HUES6 (cell line): ENCODE measurements at regions not wholly inside any gene's neighbourhood (a gene's known extent, or its start where the extent isn't known, plus 50 kb on each side); places are given as distances from the start of the nearest gene placed in this dataset.

ENCODE experiments used
- H3K27ac ChIP-seq: 2 replicates; pipeline ENCODE4 v1.7.0; 2013; ENCODE audit warnings: low read depth, mild to moderate bottlenecking, low read length, inconsistent platforms
- H3K27me3 ChIP-seq: 2 replicates; pipeline ENCODE4 v1.6.1; 2013; ENCODE audit warnings: low read length; ENCODE audit not compliant: control insufficient read depth, insufficient read depth
- H3K36me3 ChIP-seq: 2 replicates; pipeline ENCODE4 v1.6.1; 2013; ENCODE audit warnings: low read length; ENCODE audit not compliant: control insufficient read depth, insufficient read depth
- H3K4me1 ChIP-seq: 2 replicates; pipeline ENCODE4 v1.6.1; 2013; ENCODE audit warnings: low read length; ENCODE audit not compliant: control insufficient read depth, insufficient read depth
- H3K4me3 ChIP-seq: 2 replicates; pipeline ENCODE4 v1.5.1; 2013; ENCODE audit warnings: low read depth, low read length
- H3K9ac ChIP-seq: one replicate; pipeline ENCODE4 v1.6.1; 2013; ENCODE audit warnings: mild to moderate bottlenecking, low read length
- H3K9me3 ChIP-seq: 2 replicates; pipeline ENCODE4 v1.6.1; 2013; ENCODE audit warnings: low read depth, low read length; ENCODE audit not compliant: control insufficient read depth, insufficient read depth

- Histone ChIP-seq H3K36me3 (no peaks in the 10 kb centered on the region), H3K27me3 (no peaks in the 10 kb centered on the region), H3K27ac (no peak overlapping the region), H3K4me3 (no peak overlapping the region), H3K4me1 (no peaks in the 10 kb centered on the region), H3K9ac (no peak overlapping the region), H3K9me3 (peaks cover 5% of the 10 kb centered on the region)
Observed at GRCh38 chr6:169024047-169024660, 229.5 kb downstream of the THBS2 start.

DNA sequence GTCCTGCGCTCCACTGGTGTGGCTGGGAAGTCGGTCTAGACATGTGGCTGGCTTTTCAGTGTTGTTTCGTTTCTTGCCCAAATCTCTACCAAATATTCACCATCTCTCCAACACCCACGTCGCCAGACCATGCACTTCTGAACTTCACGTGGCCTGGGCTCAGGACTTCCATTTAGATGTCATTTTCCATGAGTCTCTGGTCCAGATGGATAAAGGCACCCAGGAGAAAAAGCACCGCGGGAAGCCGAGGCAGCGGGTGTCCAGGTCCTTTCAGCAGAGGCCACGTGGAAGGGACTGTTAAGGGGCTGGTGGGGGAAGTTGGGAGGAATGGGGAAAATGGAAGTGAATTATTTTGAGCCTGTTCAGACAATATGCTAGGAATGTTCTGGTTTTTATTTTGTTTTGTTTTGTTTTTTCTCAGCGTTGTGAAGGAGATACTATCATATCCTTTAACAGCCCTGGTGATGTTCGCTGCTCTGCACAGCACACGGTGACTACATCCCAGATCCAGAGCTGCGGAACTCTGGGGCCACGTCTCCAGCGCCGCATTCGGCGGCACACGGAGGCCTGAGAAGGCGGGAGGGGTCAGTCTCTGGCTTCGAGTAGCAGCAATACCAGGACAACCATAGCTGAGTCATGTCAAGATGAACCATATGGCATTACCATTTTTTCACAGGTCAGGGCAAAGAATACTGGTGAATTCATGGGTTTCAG lies 230.3 kb downstream of the THBS2 start:
- Histone ChIP-seq H3K4me1 (no peaks in the 10 kb centered on the region), H3K4me3 (no peak overlapping the region), H3K9me3 (peaks cover 5% of the 10 kb centered on the region), H3K27ac (no peak overlapping the region), H3K27me3 (no peaks in the 10 kb centered on the region), H3K36me3 (no peaks in the 10 kb centered on the region), H3K9ac (no peak overlapping the region)

GRCh38 chr6:169022079-169022478 lies 231.6 kb downstream of the THBS2 start:
- H3K27me3 ChIP-seq, result no peaks in the 10 kb centered on the region

DNA sequence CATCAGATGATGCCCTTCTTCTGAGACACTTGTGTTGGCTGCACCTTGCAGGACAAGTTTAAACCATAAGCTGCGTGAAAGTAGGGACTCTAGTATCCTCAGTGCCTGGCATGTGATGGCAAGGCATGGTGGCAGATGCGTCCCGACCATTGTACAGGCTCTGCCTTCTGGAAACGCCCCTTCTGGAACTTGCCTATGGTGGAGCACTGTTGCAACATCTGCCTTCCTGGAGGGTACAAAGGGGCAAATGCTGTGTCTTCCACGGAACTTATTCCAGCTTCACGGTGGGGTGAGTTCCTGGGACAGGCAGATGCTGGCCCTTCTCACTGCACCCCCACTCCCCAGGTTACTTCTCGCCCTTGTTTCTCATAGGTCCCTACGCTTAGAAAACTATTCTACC lies 232.8 kb downstream of the THBS2 start:
- no peak overlapping the region for H3K9ac ChIP-seq
- peaks cover 21% of the 10 kb centered on the region for H3K9me3 ChIP-seq
- no peaks in the 10 kb centered on the region for H3K4me1 ChIP-seq
- H3K36me3 ChIP-seq, result no peaks in the 10 kb centered on the region
- no peak overlapping the region for H3K27ac ChIP-seq
- no peak overlapping the region for H3K4me3 ChIP-seq
- no peaks in the 10 kb centered on the region for H3K27me3 ChIP-seq

More at GRCh38 chr6:169022079-169022478, 231.6 kb downstream of the THBS2 start:
- Histone ChIP-seq H3K4me3 (no peak overlapping the region), H3K27ac (no peak overlapping the region), H3K36me3 (no peaks in the 10 kb centered on the region), H3K4me1 (no peaks in the 10 kb centered on the region), H3K9ac (no peak overlapping the region), H3K9me3 (peaks cover 12% of the 10 kb centered on the region)

DNA sequence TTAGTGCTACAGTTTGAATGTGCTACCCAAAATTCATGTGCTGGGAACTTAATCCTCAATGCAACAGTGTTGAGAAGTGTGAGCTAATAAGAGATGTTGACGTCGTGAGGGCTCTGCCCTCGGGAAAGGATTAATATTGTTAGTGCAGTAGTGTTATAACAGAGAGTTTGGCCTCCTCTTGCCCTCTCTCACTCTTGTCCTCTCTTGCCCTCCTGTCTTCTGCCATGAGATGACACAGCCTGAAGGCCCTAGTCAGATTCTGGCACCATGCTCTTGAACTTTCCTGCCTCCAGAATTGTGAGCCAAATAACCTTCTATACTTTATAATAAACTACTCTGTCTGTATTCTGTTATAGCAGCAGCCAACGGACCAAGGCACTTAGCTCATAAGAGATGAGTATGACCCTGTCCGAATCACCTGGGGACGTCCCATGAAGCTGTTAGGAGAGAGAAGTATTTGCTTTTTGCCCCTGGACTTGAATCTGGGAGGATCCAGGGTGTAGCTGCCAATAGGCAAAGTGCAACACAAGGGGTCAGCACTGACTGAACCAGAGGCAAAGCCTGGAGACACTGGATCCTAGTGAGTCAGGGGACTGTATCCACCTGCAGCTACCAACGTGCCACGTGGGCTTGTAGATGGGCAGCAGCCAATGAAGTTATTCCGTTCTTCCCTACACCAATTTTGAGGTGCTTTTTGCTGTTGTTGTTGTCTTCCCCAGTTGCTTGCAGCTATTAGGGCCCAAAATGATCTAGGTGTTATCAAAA lies 233.7 kb downstream of the THBS2 start:
- Histone ChIP-seq H3K27me3 (no peaks in the 10 kb centered on the region), H3K9ac (no peak overlapping the region), H3K4me3 (no peak overlapping the region), H3K4me1 (no peaks in the 10 kb centered on the region), H3K36me3 (no peaks in the 10 kb centered on the region), H3K27ac (no peak overlapping the region), H3K9me3 (peaks cover 21% of the 10 kb centered on the region)

DNA sequence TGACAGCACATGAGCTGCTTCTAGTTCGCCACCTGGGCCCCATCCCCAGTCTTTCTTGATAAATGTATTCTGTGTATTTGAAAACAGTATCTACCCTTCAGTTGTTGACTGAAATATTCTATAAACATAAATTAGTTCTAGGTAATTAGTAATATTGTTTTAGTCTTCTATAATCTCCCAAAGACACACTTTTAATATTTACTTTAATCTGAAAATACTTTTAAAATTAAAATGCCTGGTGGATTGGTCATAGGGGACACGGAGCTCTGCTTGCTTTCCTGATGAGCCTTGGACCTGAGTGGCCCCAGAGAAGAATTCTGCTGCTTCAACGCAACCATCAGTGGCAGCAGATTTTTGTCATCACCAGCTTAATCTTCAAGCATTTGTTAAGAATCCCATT lies 234.5 kb downstream of the THBS2 start:
- Histone ChIP-seq H3K27ac (no peak overlapping the region), H3K4me1 (no peaks in the 10 kb centered on the region), H3K9me3 (peaks cover 21% of the 10 kb centered on the region), H3K36me3 (no peaks in the 10 kb centered on the region), H3K9ac (no peak overlapping the region), H3K4me3 (no peak overlapping the region), H3K27me3 (no peaks in the 10 kb centered on the region)

GRCh38 chr6:169016758-169017157 lies 236.9 kb downstream of the THBS2 start:
- no peak overlapping the region for H3K27ac ChIP-seq
- H3K4me1 ChIP-seq, result no peaks in the 10 kb centered on the region
- H3K9me3 ChIP-seq, result peaks cover 21% of the 10 kb centered on the region
- no peaks in the 10 kb centered on the region for H3K36me3 ChIP-seq
- no peak overlapping the region for H3K4me3 ChIP-seq
- H3K9ac ChIP-seq, result no peak overlapping the region
- H3K27me3 ChIP-seq, result no peaks in the 10 kb centered on the region

GRCh38 chr6:169014211-169015197 lies 239.1 kb downstream of the THBS2 start:
- Histone ChIP-seq H3K36me3 (no peaks in the 10 kb centered on the region), H3K27ac (no peak overlapping the region), H3K4me3 (no peak overlapping the region), H3K9ac (no peak overlapping the region), H3K9me3 (peaks cover 24% of the 10 kb centered on the region), H3K27me3 (no peaks in the 10 kb centered on the region), H3K4me1 (no peaks in the 10 kb centered on the region)

DNA sequence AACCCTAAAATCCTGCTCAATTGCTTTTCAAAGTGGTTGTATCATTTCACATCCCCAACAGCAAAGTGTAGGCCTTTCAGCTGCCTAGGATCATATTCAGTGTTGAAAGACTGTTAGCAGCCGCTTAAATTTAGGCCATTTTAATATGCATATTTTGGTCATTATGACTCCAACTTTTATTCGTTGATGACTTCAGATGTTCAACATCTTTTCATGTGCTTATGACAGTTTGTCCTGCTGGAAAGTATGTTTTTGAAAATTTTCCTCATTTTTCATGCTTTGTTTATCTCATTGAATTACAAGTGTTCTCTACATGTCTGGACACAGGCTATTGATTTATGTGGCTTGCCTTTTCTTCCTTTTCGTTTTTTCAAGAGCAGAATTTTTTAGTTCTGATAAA lies 244.0 kb downstream of the THBS2 start:
- Histone ChIP-seq H3K36me3 (peaks cover 5% of the 10 kb centered on the region; the same call in 1 of the 2 replicates), H3K9me3 (peaks cover 45% of the 10 kb centered on the region), H3K4me3 (no peak overlapping the region), H3K27ac (no peak overlapping the region), H3K27me3 (no peaks in the 10 kb centered on the region), H3K4me1 (peaks cover 6% of the 10 kb centered on the region; the same call in 1 of the 2 replicates), H3K9ac (no peak overlapping the region)

DNA sequence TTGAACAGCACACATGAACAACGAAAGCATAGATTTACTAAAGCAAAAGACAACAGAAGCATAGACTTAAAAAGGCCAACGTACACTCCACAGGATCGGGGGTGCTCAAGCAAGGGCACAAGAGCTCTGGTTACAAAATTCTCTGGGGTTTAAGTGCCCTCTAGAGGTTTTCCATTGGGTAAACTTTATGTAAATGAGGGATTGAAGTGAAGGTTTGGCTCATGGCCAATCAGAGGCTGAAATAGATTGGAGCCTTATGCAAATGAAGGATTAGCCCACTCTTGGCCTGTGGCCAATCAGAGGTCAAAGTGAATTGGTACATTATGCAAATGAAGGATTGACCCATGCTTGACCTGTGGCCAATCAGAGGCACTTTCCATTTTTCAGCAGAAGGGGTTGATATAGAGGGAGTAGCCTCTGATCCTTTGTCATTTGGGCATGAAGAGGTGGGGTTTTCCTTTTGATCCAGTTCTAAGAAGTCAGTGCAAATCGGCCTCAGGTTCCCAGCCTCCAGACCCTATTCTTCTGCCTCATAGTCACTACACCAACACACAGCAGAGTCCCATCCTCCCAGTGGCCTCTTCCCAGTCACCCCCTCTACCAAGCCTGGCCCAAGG lies 244.9 kb downstream of the THBS2 start:
- Histone ChIP-seq H3K27ac (no peak overlapping the region), H3K9ac (no peak overlapping the region), H3K9me3 (peaks cover 53% of the 10 kb centered on the region), H3K36me3 (peaks cover 5% of the 10 kb centered on the region; the same call in 1 of the 2 replicates), H3K4me3 (no peak overlapping the region), H3K4me1 (peaks cover 6% of the 10 kb centered on the region; the same call in 1 of the 2 replicates), H3K27me3 (no peaks in the 10 kb centered on the region)
